Stimulated activated CD8-positive, alpha-beta memory T cell treated with anti-CD3 and anti-CD28 coated beads, Interleukin-4, amount 100 ng/mL, for 4 hours (primary cell): ENCODE measurements at regions not wholly inside any gene's neighbourhood (a gene's known extent, or its start where the extent isn't known, plus 50 kb on each side); places are given as distances from the start of the nearest gene placed in this dataset.
"Not testable (repeated sequence)": the region's sequence is repeated elsewhere in the genome, so short reads cannot be mapped to it uniquely, and the experiment has no call there.

ENCODE experiments used
- DNase-seq, 2 donors: peaks; one replicate each; pipeline ENCODE4 v3.0.0-alpha.2; 2020; ENCODE audit warnings: low read depth in 2 of 2, low spot score in 1 of 2

DNA sequence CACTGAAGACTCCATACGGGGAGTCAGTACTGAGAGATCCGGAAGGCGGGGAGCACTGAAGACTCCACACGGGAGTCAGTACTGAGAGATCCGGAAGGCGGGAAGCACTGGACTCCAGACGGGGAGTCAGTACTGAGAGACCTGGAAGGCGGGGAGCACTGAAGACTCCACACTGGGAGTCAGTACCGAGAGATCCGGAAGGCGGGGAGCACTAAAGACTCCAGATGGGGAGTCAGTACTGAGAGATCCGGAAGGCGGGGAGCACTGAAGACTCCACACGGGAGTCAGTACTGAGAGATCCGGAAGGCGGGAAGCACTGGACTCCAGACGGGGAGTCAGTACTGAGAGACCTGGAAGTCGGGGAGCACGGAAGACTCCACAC, 77.2 kb downstream of the DLL1 start:
- not testable (repeated sequence) for DNase-seq

DNA sequence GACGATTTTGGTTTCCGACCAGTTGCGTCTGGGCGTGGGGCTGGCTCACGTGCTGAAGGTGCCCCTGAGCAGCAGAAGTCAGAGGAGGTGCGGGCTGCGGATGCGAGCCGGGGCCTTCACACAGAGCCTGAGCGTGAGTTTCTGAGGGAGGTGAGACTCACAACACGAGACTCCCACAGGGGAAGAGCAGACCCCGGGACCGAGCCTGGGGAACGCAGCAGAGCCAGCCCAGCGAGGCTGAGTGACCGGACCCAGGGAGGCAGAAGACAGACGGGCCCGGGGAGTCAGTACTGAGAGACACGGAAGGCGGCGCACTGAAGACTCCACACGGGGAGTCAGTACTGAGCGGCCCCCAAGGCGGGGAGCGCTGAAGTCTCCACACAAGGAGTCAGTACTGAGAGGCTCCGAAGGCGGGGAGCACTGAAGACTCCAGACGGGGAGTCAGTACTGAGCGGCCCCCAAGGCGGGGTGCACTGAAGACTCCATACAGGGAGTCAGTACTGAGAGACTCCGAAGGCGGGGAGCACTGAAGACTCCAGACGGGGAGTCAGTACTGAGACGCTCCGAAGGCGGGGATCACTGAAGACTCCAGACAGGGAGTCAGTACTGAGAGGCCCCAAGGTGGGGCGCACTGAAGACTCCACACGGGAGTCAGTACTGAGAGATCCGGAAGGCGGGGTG, 77.8 kb downstream of the DLL1 start:
- no peak for DNase-seq

DNA sequence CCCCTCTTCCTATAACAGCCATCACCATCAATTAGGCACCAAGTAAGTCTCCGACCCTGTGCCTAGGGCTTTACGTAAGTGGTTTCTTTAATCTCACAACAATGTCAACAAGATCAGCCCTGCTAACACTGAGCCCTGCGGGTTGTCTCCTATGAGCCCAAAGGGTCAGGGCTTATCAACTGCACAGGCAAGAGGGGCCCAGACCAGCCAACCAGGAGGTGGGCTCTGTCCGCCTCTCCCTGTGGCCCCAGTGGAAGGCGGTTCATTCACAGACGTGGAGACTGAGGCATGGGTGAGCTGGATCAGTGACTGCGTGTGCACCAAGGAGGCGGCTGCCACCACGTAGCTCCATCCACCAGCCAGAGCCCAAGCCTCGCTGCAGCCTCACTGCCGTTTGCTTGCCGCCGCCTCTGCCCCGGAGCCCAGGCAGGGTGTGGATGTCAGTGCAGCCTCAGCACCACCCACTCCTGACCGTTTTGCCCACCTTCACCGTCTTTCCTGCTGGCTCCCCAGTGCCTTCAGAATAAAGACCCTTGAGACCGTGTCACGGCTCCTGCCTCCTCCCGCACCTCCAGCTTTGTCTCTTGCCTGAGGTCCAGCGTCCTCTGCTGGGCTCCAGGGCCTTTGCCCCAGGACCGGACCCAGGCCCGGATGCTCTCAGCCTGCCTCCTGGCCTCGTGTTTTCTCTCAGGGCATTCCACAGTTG, 78.7 kb downstream of the DLL1 start:
- DNase-seq = no peak

GRCh38 chr6:170211404-170212025, 79.4 kb downstream of the DLL1 start:
- no peak for DNase-seq

DNA sequence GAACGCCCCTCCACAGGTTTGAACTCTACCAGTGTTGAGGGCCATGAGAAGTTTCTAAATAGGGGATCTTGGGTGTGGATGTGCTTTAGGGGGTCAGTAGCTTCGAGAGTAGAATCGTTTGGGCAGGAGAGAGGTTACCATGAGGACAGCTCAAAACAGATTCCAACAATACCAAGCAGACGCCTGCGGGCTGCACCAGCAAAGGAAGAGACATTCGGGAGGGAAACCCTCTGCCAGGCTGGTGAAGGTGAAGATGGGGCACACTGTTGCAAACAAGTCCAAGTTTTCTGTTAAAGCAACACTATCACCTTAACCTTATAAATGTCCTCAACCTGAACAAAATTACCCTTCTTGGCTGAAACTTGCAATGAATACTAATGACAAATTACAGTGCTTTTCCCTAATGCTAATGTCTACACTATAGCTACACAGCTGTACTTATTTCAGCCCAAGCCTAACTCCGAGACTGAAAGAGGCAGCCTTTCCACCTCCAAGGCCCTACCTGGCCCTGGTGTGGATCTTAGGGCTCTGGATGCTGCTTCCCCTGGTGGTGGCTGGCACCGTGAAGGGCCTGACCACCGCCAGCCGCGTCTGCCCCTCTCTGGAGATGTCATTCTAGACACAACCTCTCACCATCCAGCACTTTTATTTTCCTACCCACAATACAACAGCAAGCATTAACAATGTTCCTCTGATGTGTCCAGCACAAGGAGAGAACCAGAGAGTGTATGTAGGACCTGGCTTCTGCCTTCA, 80.1 kb downstream of the DLL1 start:
- DNase-seq = no peak

DNA sequence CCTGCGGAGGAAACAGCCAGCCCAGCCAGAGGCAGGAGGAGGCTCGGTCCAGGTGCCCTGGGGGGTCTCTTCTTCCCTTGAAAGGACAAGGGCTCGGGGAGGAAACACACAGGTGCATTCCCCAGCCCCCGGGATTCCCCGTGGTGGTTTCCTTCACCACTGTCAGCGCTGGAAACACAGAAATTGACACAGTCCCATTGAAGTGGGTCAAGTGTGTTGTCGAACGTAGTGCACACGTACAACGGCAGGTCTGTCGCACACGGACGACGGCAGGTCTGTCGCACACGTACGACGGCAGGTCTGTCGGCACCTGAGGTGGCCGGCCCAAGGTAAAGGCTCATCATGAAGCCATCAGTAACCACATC, 80.9 kb downstream of the DLL1 start:
- no peak for DNase-seq

- no peak for DNase-seq
These were observed 81.4 kb downstream of the DLL1 start for GRCh38 chr6:170209354-170210025.

DNA sequence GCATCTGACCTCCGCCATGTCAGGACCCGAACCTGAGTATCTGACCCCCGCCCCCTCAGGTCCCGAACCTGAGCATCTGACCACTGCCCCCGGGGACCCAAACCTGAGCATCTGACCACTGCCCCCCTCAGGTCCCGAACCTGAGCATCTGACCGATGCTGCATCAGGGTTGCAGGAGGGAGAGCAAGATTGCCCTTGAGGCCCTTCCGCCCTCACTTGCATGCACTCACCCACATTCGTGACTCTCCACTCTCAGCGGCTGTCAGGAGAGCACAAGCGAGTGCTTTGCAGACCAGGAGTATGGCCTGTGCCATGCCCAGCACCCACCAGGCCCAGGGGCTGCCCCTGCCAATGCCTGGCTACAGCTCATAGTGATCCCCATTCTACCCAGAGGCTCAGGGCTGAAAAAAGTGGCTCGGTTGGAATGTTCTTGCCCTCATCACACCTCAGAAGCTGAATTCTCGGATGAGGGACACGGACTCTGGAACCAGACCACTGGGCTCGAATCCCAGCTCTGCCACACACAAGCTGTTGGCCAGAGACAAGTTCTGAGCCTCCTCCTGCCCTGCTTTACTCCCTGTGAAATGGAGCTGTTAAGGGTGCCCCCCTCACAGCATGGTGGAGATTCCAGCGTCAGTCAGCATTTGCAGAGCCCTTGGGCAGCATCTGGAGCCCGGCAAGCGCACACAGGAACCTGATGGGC, 82.1 kb downstream of the DLL1 start:
- no peak for DNase-seq

DNA sequence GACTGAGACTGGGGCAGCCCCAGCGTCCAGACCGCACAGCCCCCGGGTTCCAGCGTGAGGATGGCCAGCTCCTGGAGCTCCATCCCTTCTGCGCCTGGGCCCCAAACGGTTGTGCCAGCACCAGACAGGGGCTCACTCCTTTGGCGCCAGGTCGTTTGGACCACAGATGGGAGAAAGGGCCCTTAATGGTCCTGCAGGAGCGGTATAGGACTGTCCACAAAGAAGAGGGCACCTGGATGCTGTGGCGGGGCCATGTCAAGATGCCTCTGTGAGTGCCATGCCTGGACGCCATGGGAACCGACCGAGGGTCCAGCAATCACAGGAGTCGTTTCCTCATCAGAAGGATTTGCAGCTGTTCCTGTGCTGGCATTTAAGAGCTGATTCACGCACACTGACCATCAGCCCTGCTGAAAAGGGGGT, 82.7 kb downstream of the DLL1 start:
- DNase-seq = no peak

DNA sequence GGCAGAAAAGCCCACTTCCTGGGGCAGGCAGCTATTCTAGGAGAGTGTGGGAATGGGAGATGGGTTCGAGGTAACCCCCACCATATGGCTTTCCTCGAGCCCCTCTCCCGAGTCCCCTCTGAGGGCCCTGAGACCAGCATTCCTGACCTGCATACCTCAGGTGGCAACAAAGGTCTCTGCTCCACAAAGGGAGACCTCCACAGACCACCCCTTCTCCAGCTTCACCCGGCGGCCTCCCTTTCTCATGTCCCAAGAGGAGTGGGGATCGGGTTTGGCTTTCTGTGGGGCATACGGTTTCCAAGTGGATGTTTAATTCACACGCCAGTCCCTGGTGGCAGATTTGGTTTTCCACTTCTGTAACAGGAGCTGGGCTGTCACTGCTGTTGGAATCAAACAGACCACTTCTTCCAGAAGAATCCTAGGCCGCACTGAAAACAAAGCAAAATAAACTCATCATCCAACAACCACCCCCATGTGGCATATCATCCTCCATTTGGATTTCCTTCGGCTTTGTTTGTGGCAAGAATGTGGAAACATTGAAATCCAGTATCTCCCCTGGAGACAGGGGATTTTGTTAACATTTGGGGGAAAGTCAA, 83.2 kb downstream of the DLL1 start:
- DNase-seq = no peak

- DNase-seq = no peak
These were observed 83.9 kb downstream of the DLL1 start for GRCh38 chr6:170206851-170207431.

DNA sequence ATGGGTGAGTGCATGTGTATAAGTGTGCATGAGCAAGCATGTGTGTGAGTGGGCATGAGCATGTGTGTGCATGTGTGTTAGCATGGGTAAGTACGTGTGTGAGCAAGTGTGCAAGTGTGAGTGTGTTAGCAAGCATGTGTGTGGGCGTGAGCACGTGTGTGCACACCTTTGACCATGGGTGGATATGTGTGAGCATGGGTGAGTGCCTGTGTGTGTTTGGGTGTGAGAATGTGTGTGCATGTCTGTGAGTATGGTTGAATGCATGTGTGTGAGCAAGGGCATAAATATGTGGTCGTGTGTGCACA, 84.6 kb downstream of the DLL1 start:
- no peak for DNase-seq

DNA sequence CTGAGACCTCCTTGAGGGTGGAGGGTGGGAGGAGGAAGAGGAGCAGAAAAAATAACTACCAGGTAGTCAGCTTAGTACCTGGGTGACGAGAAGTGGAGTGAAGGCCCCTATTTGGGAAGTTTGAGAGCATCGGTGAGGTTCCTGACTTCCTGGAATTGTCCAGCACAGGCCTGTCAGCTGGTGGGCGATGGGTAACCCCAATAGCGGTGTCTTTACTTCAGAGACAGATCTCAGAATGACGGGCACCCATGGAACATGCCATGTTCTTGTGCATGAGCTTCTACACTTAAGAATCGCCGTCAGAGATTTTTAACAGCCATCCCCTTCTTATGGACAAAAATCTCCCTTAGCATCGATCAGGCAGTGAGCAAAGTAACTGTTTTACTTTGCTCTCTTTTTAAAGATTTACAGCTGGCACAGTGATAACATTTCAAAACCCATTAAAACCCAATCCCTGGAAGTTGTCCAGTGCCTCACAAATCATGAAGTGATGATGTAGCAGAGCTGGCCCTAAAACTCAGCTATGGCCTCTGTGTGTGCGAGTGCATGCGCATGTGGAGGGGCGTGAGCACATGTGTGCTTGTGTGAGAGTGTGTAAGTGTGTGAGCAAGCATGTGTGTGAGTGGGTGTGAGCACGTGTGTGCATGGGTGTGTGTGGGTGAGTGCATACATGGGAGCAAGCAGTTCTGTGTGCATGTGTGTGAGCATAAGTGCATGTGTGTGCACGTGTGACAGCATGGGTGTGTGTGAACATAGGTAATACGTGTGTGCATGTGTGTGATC, 85.2 kb downstream of the DLL1 start:
- DNase-seq = no peak

GRCh38 chr6:170205126-170205525, 85.8 kb downstream of the DLL1 start:
- no peak for DNase-seq

GRCh38 chr6:170203212-170203611, 87.7 kb downstream of the DLL1 start:
- no peak for DNase-seq

DNA sequence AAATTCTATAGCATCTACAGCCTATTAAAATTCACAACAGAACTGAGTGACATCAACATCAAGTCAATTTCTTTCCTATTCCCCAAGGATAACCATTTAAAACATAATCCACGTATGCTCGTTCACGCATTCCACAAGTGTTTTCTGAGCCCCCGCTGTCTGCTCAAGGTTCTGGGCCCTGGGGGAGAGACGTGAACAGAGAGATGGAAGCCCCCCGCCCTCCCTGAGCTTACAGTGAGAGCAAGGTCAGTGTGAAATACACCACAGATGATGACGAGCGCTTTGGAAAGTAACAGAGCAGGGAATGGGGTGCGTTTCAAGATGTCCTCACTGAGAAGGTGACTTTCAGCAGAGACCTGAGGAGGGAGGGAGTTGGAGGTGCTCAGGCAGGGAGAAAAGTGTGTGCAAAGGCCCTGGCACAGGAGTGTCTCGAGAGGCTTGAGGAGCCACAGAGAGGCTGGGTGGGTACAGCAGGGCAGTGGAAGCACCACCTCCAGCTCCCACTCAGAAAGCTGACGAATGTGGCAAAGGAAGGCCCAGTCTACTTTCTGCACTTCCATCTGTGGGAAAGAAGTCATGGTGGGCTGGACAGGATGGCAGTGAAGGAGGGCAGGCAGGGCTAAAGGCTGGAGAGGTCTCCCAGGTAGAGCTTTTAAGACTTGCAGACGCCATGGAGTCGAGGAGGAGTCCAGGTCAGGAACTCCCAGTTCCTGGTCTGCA, 88.3 kb downstream of the DLL1 start:
- no peak for DNase-seq

DNA sequence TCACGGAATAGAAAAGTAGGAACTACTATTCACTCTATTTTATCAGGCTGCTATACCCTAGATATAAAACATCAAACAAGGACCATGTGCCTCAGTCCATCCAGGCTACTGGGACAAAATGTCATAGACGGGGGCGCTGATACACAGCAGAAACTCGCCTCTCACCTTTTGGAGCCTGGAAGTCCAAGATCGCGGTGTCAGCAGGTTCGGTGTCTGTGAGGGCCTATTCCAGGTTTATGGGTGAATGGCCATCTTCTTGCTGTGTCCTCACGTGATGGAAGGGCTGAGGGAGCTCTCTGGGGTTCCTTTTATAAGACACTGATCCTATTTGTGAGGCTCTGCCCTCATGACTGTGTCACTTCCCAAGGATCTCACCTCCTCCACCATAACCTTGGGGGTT, 89.5 kb downstream of the DLL1 start:
- DNase-seq = no peak

DNA sequence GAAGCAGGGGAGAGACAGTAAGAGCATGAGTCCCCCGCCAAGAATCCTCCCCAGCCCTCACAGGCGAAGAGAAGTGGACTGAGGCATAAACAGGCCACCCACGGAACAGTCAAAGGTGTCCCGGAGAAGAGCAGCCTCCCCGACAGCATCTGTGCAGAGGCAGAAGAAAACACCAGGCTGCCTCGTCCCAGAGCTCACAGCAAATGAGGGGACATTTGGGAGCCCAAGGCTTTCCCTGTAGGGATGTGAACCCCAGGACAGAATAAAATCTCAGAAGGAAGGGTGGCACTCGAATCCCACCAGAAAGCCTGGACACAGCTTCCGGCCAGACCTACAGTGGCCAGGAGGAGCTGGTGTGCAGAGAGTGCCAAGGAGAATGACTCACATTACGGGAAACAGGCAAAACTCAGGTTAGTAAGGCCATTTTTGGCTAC, 90.4 kb downstream of the DLL1 start:
- no peak for DNase-seq

- no peak for DNase-seq
These were observed 91.2 kb downstream of the DLL1 start for GRCh38 chr6:170199716-170200115.
